ENCODE measurements at regions not wholly inside any gene's neighbourhood (a gene's known extent, or its start where the extent isn't known, plus 50 kb on each side); places are given as distances from the start of the nearest gene placed in this dataset.

- TF ChIP-seq, protein P1, sequence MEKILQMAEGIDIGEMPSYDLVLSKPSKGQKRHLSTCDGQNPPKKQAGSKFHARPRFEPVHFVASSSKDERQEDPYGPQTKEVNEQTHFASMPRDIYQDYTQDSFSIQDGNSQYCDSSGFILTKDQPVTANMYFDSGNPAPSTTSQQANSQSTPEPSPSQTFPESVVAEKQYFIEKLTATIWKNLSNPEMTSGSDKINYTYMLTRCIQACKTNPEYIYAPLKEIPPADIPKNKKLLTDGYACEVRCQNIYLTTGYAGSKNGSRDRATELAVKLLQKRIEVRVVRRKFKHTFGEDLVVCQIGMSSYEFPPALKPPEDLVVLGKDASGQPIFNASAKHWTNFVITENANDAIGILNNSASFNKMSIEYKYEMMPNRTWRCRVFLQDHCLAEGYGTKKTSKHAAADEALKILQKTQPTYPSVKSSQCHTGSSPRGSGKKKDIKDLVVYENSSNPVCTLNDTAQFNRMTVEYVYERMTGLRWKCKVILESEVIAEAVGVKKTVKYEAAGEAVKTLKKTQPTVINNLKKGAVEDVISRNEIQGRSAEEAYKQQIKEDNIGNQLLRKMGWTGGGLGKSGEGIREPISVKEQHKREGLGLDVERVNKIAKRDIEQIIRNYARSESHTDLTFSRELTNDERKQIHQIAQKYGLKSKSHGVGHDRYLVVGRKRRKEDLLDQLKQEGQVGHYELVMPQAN (conservative IDR thresholded peaks at IDR 0.05) = no peak
- TF ChIP-seq SIN3A (IDR thresholded peaks at IDR 0.05; ENCODE audit: low read depth, low read length) (no peak), ATF7 (IDR thresholded peaks at IDR 0.05; ENCODE audit: low read depth) (no peak), PAX5 (IDR thresholded peaks at IDR 0.05; ENCODE audit: borderline replicate concordance, low read depth, low read length) (no peak), JUND (IDR thresholded peaks at IDR 0.05; ENCODE audit: low read depth, low read length) (no peak), SMAD1 (IDR thresholded peaks at IDR 0.05; ENCODE audit: low read depth, partially characterized antibody) (no peak), RAD51 (IDR thresholded peaks at IDR 0.05) (no peak), SKIL (IDR thresholded peaks at IDR 0.05; ENCODE audit: low read depth, poor library complexity, severe bottlenecking) (no peak), NBN (IDR thresholded peaks at IDR 0.05) (no peak), USF2 (IDR thresholded peaks at IDR 0.05; ENCODE audit: borderline replicate concordance, low read depth, low read length) (no peak)
Measured at GRCh38 chr18:73264562-73264921, 396.8 kb upstream of the NETO1 start (continued).
